ENCODE measurements at regions not wholly inside any gene's neighbourhood (a gene's known extent, or its start where the extent isn't known, plus 50 kb on each side); places are given as distances from the start of the nearest gene placed in this dataset.
"Not testable (repeated sequence)": the region's sequence is repeated elsewhere in the genome, so short reads cannot be mapped to it uniquely, and the experiment has no call there.

DNA sequence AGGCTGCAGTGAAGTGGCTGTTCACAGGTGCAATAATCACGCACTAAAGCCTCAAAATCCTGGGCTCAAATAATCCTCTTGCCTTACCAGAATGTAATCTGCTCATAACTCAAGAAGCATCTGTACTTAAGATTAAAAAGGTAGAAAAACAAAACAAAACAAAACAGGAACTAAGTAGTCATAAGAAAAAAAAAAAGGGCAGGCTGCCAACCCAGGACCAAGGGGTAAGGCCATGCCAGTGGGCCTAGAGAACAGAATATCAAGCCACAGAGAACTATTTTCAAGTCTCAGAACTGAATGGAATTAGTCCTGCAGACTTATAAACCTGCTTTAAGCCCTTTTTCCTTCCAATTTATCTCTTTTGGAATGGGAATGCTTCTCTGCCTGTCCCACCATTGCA is 64.8 kb upstream of the TBC1D3K start:
- no peak for DNase-seq (ENCODE audit: low read depth, low spot score)

DNA sequence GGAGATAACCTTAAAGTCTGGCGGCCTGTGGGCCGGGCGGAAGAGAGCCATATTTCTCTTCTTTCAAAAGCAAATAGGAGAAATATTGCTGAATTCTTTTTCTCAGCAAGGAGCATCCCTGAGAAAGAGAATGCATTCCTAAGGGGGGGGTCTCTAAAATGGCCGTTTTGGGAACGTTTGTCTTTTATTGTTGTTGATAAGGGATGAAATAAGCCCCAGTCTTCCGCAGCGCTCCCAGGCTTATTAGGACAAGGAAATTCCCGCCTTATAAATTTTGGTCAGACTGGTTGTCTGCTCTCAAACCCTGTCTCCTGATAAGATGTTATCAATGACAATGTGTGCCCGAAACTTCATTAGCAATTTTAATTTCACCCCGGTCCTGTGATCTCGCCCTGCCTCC is 65.8 kb upstream of the TBC1D3K start:
- DNase-seq (ENCODE audit: low read depth, low spot score): not testable (repeated sequence)

DNA sequence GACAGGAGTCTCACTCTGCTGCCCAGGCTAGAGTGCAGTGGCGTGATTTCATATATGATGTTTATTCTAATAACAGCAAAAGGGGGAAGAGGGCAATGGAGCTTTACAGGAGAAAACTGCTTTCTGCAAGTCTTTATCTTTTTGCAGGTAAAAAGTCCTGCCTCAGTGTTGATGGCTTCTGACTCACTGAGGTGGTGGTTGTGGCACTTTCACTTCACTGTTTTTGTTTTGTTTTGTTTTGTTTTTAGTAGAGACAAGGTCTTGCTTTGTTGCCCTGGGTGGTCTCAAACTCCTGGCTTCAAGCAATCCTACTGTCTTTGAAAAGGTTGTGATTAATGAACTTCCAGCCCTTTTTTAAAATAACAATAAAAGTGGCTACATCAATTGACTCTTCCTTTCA is 68.0 kb upstream of the TBC1D3K start:
- no peak for DNase-seq (ENCODE audit: low read depth, low spot score)

DNA sequence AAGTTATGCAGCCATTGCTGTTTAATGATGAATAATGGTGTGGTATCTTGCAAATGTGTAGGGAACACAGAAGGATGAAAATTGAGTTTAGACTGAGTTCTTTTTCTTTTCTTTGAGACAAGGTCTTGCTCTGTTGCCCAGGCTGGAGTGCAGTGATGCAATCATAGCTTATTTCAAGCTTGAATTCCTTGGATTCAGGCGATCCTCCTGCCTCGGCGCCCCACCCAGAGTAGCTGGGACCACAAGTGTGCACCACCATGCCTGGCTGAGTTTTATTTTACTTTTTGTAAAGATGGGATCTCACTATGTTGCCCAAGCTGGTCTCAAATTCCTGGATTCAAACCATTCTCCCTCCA is 74.6 kb upstream of the TBC1D3K start:
- DNase-seq (ENCODE audit: low read depth, low spot score): no peak

DNA sequence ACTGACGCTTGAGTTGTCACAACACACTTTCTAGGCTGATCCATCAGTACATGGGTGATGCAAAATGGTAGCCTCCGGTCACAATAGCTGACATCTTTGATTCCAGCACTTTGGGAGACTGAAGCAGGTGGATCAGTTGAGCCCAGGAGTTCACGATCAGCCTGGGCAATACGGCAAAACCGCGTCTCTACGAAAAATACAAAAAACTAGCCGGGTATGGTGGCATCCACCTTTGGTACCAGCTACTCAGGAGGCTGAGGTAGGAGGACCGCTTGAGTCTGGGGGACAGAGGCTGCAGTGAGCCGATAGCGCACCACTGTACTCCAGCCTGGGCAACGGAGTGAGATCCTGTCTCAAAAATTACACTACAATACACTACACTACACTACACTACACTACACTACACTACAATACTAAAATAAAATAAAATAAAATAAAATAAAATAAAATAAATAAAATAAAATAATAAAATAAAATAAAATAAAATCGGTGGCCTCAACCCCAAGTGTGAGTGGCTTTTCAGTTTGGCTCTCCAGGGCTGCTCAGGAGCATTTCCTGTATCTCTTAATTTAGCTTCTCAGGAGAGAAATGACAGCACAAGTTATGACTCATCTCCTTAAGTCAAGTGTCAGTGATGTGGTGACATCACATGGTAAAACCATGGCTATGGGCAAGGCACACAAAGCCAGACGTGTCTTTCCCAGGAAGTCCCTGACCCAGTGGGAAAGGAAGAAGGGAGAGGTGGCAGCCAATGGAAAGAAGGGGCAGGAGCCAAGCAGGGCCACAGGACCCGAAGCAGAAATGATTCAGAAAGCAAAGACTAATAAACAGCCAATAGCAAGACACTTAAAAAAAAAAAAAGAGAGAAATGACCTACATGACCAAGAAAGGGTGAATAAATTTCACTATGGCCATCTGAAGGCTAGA is 75.3 kb upstream of the TBC1D3K start:
- DNase-seq (ENCODE audit: low read depth, low spot score): peak; percentile 58

DNA sequence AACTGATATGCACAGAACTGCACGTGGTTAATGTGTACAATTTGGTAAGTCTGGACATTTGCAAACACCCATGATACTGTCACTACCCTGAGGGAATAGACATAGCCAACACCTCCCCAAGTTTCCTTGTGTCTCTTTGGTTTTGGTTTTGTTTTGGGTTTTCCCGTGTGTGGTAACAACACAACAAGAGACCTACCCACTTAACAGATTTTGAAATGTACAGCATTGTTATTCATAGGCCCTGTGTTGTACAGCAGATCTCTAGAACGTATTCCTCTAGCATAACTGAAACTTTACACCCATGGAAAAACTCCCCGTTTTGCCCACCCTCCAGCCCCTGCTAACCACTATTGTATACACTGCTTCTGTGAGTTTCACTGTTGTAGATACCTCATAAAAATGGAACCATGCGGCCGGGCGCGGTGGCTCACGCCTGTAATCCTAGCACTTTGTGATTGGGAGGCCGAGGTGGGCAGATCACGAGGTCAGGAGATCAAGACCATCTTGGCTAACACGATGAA is 76.3 kb upstream of the TBC1D3K start:
- no peak for DNase-seq (ENCODE audit: low read depth, low spot score)

DNA sequence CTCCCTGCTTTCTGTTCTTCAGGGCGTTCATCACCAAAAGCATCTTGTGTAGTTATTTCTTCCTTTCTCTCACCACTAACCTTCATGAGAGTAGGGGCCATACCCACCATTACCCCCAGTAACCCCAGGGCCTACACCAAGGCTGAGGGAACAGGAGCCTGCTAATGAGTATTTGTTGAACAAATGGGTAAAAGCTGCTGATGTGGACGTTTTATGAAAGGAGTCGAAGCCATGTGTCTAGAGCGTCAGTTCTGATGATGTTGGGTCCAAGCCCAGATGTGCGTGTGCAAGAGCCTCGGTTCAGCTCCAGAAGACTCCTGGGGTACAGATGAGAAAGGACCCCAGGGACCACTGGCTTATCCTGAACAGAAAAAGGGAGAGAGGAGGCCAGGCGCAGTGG is 77.1 kb upstream of the TBC1D3K start:
- no peak for DNase-seq (ENCODE audit: low read depth, low spot score)

DNA sequence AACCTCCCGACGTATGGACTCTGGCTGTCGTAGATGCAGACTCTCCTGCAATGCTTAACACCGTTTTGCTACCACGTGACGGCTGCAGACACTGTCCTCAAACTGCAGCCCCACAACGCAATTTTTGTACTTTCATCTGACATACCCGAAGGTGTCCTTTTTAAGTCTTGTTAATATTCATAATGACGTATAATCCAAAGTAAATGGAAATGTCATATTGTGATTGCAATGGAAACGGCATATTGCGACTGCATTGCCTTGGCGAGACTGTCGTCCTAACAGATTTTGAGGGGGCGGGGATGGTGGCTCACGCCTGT is 79.3 kb upstream of the TBC1D3K start:
- no peak for DNase-seq (ENCODE audit: low read depth, low spot score)

DNA sequence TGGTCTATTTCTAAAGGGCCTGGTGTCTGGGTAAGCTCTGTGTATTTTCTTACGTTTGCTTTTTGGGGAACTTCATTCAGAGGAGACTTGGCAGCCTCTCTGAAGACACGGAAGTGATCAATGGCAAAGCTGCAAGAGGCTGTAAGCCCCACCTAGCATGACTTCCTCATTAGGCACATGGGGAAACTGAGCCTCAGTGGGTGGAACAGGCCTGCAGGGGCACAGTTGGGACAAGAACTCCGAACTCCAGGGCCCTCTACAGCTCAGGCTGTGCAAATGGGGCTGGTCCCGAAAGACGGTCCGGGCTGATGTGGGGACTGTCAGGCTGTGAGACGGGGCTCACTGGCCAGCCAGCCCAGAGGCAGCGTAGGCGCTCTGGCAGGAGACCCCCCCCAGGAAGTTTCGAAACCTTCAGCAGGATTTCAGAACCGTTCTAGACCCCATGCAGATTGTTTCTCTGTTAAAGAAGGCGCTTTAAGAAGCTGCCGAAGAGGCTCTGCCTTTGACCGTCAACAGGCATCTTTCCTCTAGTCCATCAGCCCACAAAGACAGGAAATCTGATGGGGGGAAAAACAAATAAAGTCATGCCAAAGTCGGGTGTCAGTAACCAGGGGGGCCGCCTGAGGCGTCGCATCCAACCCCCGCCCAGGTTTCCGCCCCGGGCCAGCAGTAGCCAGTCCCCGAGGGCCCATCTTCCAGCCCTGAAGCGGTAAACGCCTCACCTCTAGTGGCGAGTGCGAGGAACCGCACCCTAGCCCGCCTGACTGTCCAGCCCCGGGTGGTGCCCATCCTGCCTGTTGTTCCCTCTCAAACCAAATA is 79.8 kb upstream of the TBC1D3K start:
- peak; percentile 72 for DNase-seq (ENCODE audit: low read depth, low spot score)

DNA sequence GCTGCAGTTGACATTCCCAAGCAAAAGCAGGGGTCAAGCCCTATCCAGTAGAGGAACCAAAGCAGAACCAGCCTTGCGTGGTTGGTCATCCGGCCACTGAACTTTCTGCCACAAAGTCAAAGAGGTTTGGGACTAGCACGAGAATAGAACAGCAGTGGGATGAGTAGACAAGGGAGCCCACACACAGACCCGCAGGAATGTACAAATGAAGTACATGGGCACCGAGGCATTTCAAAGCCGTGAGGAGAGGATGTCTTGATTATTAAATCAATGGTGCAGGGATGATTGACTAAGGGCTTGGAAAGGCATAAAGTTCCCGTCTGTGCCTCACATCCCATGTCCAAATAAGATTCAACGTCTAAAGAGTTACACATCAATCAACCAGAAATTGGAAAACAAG is 81.8 kb upstream of the TBC1D3K start:
- DNase-seq (ENCODE audit: low read depth, low spot score): no peak

DNA sequence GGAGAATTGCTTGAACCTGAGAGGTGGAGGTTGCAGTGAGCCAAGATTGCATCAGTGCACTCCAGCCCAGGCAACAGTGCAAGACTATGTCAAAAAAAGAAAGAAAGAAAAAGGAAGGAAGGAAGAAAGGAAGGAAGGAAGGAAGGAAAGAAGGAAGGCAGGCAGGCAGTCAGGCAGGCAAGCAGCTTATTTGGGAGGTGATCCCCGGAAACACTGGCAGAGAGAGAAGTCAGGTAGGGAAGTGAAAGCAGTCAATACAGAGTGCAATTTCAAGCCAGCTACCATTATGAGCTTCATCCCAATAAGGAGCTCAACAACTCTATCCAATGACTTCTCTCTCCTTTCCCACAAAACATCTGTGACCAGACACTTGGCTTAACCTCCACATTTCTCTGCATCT is 83.0 kb upstream of the TBC1D3K start:
- DNase-seq (ENCODE audit: low read depth, low spot score): no peak

DNA sequence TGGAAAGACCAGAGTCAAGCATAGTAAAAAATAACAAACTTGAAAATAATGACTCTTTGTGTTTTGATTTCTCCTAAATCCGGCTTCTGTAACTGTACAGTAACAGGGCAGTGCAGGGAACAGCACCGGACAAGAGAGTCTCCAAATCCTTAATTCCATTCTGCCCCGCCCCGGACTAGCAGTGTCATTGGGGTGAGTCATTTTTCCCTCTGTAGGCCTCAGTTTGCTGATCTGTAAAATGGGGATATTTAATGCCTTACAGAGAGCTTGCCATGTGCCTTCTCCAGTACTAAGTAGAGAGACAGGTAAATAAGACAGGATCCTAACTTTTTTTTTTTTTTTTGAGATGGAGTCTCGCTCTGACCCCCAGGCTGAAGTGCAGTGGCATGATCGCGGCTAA is 83.6 kb upstream of the TBC1D3K start:
- no peak for DNase-seq (ENCODE audit: low read depth, low spot score)

DNA sequence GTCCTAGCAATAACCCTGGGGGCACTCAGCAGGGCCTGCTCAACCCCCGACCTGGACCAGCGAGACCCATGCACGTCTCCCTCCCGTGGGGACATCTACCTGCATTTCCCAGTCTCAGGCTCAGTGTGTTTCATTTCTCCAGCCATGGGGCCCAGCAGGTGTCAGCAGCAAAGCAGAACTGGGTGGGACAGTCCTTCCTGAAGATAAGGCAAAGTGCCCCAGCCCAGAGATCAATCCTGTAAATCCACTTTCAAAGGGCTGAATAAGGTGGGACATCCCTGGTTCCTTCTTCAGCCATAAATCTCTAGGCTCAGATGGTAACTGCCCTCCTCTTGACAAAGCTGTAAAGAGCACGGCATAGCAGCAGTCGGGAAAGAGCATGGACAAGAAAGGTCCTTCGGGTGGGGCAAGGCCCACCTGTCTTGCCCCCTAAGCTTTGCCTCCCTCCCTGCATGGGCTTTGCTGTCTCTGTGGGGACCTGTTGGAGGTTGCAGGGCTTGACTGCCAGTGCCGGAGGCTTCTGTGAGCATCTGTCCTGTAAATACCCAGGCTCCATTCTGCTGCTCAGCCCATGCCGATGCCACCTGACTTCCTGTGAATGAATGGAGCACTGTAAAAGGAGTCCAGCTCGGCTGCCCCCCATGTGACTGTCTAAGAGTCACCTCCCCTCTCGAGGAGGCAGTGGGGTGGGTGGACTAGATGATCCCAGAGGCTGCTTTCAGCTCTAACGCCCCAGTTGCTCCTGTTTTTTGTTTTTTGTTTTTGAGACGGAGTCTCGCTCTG is 84.8 kb upstream of the TBC1D3K start:
- DNase-seq (ENCODE audit: low read depth, low spot score): no peak

DNA sequence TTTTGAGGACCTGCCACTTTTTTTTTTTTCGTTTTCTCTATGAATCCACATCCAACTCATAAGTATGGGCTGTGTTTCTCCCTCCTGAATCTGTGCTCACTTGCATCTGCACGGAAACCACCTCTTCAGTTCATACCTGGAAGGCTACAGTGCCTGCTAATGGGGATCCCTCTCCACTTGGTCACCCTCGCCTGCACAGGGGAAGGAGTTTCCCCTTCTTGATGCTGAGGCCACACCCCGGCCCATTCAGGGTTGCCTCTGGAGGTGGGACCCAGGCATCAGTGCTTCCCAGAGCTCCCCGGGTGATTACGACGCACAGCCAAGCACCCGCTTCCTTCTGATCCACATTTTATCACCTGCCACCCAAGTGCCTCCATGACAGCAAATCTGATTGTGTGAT is 85.9 kb upstream of the TBC1D3K start:
- no peak for DNase-seq (ENCODE audit: low read depth, low spot score)

DNA sequence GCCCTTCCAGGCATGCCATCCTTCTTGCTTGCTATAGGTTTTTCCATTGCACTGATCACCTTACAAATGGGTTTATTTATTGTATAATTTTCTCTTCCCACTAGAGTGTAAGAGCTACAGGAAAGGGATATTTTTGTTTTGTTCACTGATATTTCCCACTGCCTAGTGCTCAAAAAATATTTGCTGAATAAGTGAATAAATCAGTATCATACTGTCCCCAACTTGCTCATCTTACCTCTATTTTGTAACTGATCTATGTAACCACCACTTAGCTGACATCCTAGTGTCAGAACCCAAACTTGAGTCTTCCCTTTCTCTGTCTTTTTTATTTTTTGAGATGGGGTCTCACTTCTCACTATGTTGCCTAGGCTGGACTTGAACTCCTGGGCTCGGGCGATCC is 87.6 kb upstream of the TBC1D3K start:
- no peak for DNase-seq (ENCODE audit: low read depth, low spot score)

DNA sequence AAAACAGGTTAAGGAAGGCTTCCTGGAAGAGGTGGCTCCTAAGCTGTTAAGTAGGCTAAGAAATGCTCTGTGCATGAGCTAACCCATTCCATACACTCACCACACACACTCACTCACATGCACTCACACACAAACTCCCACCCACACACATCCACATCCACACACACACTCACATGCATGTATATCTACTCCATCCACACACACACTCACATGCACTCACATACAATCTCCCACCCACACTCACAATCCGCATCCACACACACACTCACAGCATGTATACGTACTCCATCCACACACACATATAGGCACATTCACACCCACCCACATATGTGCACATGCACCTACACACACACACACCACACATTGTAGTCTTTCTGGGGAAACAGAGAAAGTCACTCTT is 89.3 kb upstream of the HNF1B start:
- DNase-seq (ENCODE audit: low read depth, low spot score): no peak

DNA sequence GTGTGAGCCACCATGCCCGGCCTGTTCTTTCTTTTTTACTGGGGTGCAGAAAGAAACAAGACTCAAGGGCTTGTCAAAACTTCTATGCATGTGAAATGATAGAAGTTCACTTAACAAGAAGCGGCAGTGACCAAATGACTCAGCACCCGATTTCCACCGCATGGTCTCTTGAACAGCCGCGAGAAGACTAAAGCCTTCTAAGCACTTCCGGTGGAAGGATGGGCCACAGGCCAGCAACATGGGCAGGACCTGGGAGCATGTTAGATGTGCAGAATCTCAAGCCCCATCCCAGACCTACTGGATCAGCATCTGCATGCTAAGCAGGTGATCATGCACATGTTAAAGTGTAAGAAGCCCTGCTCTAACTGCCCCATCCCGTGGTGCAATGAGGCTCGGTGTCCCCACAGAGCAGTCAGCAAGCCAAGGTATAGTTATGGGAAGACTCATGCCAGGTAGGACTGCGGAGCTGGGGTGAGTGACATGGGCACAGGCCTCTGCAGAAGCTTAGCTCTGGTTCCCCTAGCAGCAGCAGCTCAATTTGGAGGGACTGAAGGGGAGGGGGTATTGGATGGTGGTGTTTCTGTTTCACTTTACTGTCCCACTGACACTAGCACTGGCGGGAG is 88.5 kb upstream of the HNF1B start:
- no peak for DNase-seq (ENCODE audit: low read depth, low spot score)

DNA sequence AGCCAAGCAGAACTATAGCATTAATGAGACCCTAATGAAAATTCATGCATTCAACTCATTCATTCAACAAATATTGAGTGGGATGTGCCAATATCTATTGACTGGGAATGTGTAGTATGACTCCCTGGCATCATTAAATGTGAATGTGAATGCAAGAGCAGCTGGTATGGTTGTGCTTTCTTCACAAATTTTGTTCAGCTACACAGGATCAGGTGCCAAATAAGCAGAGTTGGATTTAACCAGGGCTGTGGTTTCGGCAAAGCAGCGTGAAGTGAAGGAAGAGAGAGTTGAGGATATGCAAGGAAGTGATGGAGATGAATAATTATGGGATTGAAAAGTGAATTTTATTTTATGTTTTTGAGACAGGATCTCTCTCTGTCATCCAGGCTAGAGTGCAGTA is 87.1 kb upstream of the HNF1B start:
- no peak for DNase-seq (ENCODE audit: low read depth, low spot score)

DNA sequence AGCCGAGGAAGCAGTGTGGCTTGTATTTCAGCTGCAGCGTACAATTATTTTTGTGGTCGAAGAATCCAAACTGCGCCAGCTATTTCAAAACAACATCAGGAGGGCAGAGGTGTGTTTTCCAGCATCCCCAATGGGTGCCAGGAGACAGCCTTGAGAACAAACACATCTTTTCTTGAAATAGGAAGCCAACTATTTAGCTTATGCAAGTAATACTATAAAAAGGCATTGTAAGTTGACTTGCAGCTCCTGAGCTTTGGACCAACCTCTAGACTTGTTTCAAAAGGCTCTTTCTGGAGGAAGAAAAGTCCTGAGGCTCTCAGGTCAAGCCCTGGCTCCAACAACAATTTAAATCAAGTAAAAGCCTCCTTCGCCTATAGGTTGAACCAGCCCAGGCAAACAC is 86.6 kb upstream of the HNF1B start:
- DNase-seq (ENCODE audit: low read depth, low spot score): no peak

DNA sequence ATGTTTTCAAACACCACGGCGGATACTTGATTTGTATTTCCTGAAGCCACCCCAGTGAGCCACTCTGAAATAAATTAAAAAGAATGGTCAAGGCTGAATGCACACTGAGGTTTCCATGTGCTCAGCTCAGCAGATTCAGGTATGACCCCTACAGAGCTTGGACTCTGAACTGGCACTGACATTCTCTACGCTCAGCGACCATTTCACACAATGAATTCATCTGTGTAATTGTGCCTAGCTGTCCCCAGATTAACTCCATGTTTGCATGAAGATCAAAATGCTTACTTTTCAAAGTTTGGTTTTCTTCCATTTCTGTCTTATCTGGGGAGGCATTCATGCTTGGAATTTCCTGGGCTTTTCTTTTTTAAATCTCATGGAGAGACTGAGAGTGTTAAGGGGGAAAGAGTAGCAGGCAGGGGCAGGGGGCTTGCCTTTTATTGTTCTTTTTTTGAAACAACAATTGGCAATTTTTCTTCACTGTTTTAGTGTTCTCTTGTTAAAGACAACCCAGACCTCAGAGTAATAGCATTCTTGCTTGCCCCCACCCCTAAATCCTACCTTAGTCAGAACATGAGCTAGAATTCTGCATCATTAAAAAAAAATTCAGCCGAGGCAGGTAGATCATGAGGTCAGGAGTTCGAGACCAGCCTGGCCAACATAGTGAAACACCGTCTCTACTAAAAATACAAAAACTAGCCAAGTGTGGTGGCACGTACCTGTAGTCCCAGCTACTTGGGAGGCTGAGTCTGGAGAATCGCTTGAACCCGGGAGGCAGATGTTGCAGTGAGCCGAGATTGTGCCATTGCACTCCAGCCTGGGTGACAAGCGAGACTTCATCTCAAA is 85.5 kb upstream of the HNF1B start:
- DNase-seq (ENCODE audit: low read depth, low spot score): peak; percentile 27

DNA sequence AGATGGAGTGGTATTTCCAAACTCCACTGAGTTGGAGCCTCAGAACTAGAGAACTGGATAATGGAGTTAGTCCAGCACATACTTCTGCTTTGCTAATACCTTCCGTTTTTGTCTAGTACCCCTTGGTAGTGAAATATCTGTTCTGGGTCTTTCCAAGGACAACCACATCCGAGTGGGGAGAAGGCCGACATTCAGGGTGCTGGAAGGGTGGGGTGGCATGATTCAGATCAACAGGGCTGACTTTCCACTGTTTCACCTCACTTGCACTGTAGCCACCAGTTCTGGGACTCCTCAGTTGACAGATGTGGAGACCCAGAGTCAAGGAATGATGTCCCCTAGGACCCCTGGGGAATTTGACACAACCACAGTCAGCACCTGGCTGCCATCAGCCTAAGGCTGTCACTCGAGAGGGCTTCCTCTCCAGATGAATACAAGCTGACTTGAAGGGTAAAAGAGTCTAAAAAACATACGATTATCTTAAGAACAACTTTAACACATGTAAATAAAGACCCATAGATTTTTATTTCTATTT is 84.8 kb upstream of the HNF1B start:
- DNase-seq (ENCODE audit: low read depth, low spot score): no peak

Data from astrocyte of the hippocampus (primary cell).